Right lobe of liver (tissue), 6 donors: ENCODE measurements at regions not wholly inside any gene's neighbourhood (a gene's known extent, or its start where the extent isn't known, plus 50 kb on each side); places are given as distances from the start of the nearest gene placed in this dataset.

Experiments
- ATAC-seq, 4 donors: fragments of 200-7000 bp; cut with Tn5 transposase; one replicate each; pipeline ENCODE4 v1.9.1; 2020; ENCODE audit warnings: mild to moderate bottlenecking in 4 of 4, moderate library complexity in 4 of 4
- DNase-seq, 3 donors: peaks; one replicate each; pipeline ENCODE4 v3.0.0-alpha.2; 2020
- H3K27ac ChIP-seq, 3 donors: fragments of 200-600 bp; one replicate each; pipeline ENCODE4 v1.8.0; 2022
- H3K27me3 ChIP-seq, 2 donors: fragments of 200-600 bp; one replicate each; pipeline ENCODE4 v1.8.0; 2022
- H3K36me3 ChIP-seq, 4 donors: fragments of 200-600 bp; sonication (generic) in 1 of 4; one replicate each; pipeline versions ENCODE4 v1.5.1 to v1.8.0; 2017 to 2022; ENCODE audit warnings: control low read depth in 1 of 4
- H3K4me1 ChIP-seq, 4 donors: fragments of 200-600 bp; sonication (generic) in 1 of 4; one replicate each; pipeline versions ENCODE4 v1.5.1 to v1.8.0; 2017 to 2022; ENCODE audit warnings: control low read depth in 1 of 4
- H3K4me3 ChIP-seq, 3 donors: fragments of 200-600 bp; one replicate each; pipeline ENCODE4 v1.8.0; 2022
- H3K9me3 ChIP-seq, 4 donors: fragments of 200-600 bp; sonication (generic) in 1 of 4; one replicate each; pipeline versions ENCODE4 v1.5.1 to v1.8.0; 2017 to 2022; ENCODE audit warnings: control low read depth in 1 of 4
- CTCF ChIP-seq, 4 donors: fragments of 200-600 bp in 3 of 4; fragments of 450-650 bp in 1 of 4; IDR thresholded peaks; one replicate each; pipeline versions ENCODE4 v1.5.1 to v1.8.0; 2016 to 2022; ENCODE audit warnings: antibody characterized with exemption in 4 of 4, mild to moderate bottlenecking in 2 of 4
- POLR2A ChIP-seq: fragments of 450-650 bp; IDR thresholded peaks from one replicate; pipeline ENCODE4 v1.6.1; 2017; ENCODE audit warnings: antibody characterized with exemption, mild to moderate bottlenecking
- WGBS: methylation state at CpG from one replicate; pipeline ENCODE4 v1.1.6; 2018; ENCODE audit warnings: low coverage, low lambda C conversion rate; ENCODE audit not compliant: insufficient coverage; ENCODE audit errors: missing lambda C conversion rate; 5-methylcytosine and 5-hydroxymethylcytosine counted together
- intact Hi-C, 2 donors: fragments of 100-400 bp; cut with DNase I; formaldehyde crosslinking; loops; one replicate each; pipeline versions ENCODE4 v1.11.2 to v1.14.1; 2022
- donor health status: DM: no; HTN: yes; CAD: no.
- donor health status: DM: no; HTN: no; CAD: no.
- donor health status: DM: no; HTN: no; CAD: no.
- donor health status: DM: no; HTN: yes; CAD: no.
- donor health status: DM: no; HTN: yes; CAD: no.

- Histone ChIP-seq H3K9me3 (no peaks in the 10 kb centered on the region), H3K36me3 (no peaks in the 10 kb centered on the region), H3K4me3 (no peak overlapping the region), H3K27ac (peak overlapping the region; percentile 29 to 69 (median 65)), H3K27me3 (no peaks in the 10 kb centered on the region), H3K4me1 (peaks cover 0 to 24% (median 8%) of the 10 kb centered on the region in 4 donors)
- TF ChIP-seq CTCF (IDR thresholded peaks at IDR 0.05) (no peak), POLR2A (no peak)
- intact Hi-C loops: no loop called here
- ATAC-seq (peak in 1 of 4 donors; percentile 8), DNase-seq (no peak)
- WGBS: 59% methylated on average over 4 of the region's 4 CpGs
These were observed 105.5 kb upstream of the CPEB4 start for GRCh38 chr5:173782671-173783101.

GRCh38 chr5:173783371-173783770, 104.8 kb upstream of the CPEB4 start:
- intact Hi-C loops: no loop called here
- peak overlapping the region in 1 of 3 donors; percentile 7 for H3K27ac ChIP-seq
- no peaks in the 10 kb centered on the region for H3K36me3 ChIP-seq
- H3K4me1 ChIP-seq: peaks cover 0 to 27% (median 11%) of the 10 kb centered on the region in 4 donors
- H3K4me3 ChIP-seq: no peak overlapping the region
- H3K27me3 ChIP-seq: no peaks in the 10 kb centered on the region
- no peaks in the 10 kb centered on the region for H3K9me3 ChIP-seq
- 100% methylated on average over 2 of the region's 2 CpGs for WGBS
- no peak for ATAC-seq
- DNase-seq: no peak
- TF ChIP-seq POLR2A: no peak
- TF ChIP-seq CTCF (IDR thresholded peaks at IDR 0.05): no peak

GRCh38 chr5:173785400-173785799, 102.7 kb upstream of the CPEB4 start:
- no peak for TF ChIP-seq POLR2A
- TF ChIP-seq CTCF (IDR thresholded peaks at IDR 0.05): no peak
- no peak for ATAC-seq

GRCh38 chr5:173785866-173786265, 102.3 kb upstream of the CPEB4 start:
- 90% methylated on average over 3 of the region's 3 CpGs for WGBS
- Histone ChIP-seq H3K27me3 (no peaks in the 10 kb centered on the region), H3K9me3 (no peaks in the 10 kb centered on the region), H3K4me1 (peaks cover 0 to 43% (median 14%) of the 10 kb centered on the region in 4 donors), H3K4me3 (no peak overlapping the region), H3K36me3 (no peaks in the 10 kb centered on the region), H3K27ac (no peak overlapping the region)
- no peak for DNase-seq
- TF ChIP-seq CTCF (IDR thresholded peaks at IDR 0.05) (no peak), POLR2A (no peak)
- ATAC-seq: no peak
- intact Hi-C loops: no loop called here

More at GRCh38 chr5:173785400-173785799, 102.7 kb upstream of the CPEB4 start:
- WGBS: 86% methylated on average over 2 of the region's 4 CpGs
- Histone ChIP-seq H3K9me3 (no peaks in the 10 kb centered on the region), H3K27ac (no peak overlapping the region), H3K36me3 (no peaks in the 10 kb centered on the region), H3K27me3 (no peaks in the 10 kb centered on the region), H3K4me3 (no peak overlapping the region), H3K4me1 (peaks cover 0 to 42% (median 14%) of the 10 kb centered on the region in 4 donors)
- intact Hi-C loops: no loop called here
- DNase-seq: no peak
